HUES48 (cell line): ENCODE measurements at regions not wholly inside any gene's neighbourhood (a gene's known extent, or its start where the extent isn't known, plus 50 kb on each side); places are given as distances from the start of the nearest gene placed in this dataset.
A peak's percentile ranks its signal among the peaks of the same experiment; 100 is the strongest.
"Not testable (repeated sequence)": the region's sequence is repeated elsewhere in the genome, so short reads cannot be mapped to it uniquely, and the experiment has no call there.

Experiments used
- H3K27ac ChIP-seq: one replicate; pipeline ENCODE4 v1.7.0; 2013; ENCODE audit warnings: low read depth, low read length, inconsistent platforms
- H3K27me3 ChIP-seq: 2 replicates; pipeline ENCODE4 v1.6.1; 2013; ENCODE audit warnings: mild to moderate bottlenecking, low read length; ENCODE audit not compliant: control insufficient read depth, insufficient read depth
- H3K36me3 ChIP-seq: 2 replicates; pipeline ENCODE4 v1.6.1; 2013; ENCODE audit warnings: low read length; ENCODE audit not compliant: control insufficient read depth, insufficient read depth
- H3K4me1 ChIP-seq: 2 replicates; pipeline ENCODE4 v1.6.1; 2013; ENCODE audit warnings: mild to moderate bottlenecking, low read length; ENCODE audit not compliant: control insufficient read depth, insufficient read depth
- H3K4me3 ChIP-seq: 2 replicates; pipeline ENCODE4 v1.5.1; 2013; ENCODE audit warnings: mild to moderate bottlenecking, low read depth, low read length
- H3K9ac ChIP-seq: 2 replicates; pipeline ENCODE4 v1.6.1; 2013; ENCODE audit warnings: mild to moderate bottlenecking, low read depth, low read length, moderate library complexity
- H3K9me3 ChIP-seq: 2 replicates; pipeline ENCODE4 v1.6.1; 2013; ENCODE audit warnings: low read length; ENCODE audit not compliant: control insufficient read depth, insufficient read depth

- Histone ChIP-seq H3K4me1 (no peaks in the 10 kb centered on the region), H3K27me3 (no peaks in the 10 kb centered on the region), H3K9me3 (peaks cover 72% of the 10 kb centered on the region), H3K36me3 (no peaks in the 10 kb centered on the region), H3K4me3 (no peak overlapping the region), H3K27ac (no peak overlapping the region), H3K9ac (no peak overlapping the region)
These were observed 145.2 kb upstream of the FOXD4L5 start for GRCh38 chr9:65430221-65430620.

DNA sequence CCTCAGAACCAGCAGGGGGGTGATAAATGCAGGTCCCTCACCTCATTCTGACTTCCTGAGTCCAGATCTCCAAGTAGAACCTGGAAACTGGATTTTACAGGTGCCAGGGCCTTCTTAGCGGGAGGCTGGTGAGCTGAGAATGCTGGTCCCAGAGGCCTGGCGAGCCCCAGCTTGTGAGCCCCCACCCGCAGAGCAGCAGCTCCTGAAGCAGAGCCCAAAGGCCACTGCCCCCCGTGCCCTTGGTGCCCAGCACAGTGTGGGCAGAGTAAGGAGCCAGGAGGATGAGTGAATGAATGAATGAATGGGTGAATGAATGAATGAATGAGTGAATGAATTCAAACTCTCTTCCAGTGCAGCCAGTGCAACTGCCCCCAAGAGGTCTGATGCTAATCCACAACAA lies 142.4 kb upstream of the FOXD4L5 start:
- not testable (repeated sequence) for H3K36me3 ChIP-seq, H3K4me3 ChIP-seq, H3K27ac ChIP-seq, H3K27me3 ChIP-seq, H3K4me1 ChIP-seq, H3K9ac ChIP-seq
- H3K9me3 ChIP-seq, result peaks cover 68% of the 10 kb centered on the region

DNA sequence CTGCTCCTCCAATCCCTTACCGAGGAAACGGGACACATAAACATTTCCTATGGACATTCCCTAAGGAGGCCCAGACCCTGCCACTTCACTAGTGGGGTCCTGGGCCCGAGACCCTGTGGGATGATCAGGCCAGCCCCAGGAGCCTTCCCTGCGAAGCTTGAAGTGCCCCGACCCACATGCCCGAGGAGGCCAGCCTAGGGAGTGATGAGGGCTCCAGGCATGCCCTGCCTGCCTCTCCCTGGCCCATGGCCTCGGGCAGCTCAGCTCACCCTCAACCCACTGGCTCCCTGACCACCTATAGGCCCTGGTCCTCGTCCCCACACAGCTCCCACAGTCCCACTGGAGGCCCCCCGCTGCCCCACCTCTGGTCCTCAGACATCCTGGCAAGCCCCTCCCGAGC lies 141.8 kb upstream of the FOXD4L5 start:
- not testable (repeated sequence) for H3K36me3 ChIP-seq, H3K9ac ChIP-seq, H3K4me1 ChIP-seq, H3K27me3 ChIP-seq, H3K4me3 ChIP-seq, H3K27ac ChIP-seq
- peaks cover 67% of the 10 kb centered on the region for H3K9me3 ChIP-seq

DNA sequence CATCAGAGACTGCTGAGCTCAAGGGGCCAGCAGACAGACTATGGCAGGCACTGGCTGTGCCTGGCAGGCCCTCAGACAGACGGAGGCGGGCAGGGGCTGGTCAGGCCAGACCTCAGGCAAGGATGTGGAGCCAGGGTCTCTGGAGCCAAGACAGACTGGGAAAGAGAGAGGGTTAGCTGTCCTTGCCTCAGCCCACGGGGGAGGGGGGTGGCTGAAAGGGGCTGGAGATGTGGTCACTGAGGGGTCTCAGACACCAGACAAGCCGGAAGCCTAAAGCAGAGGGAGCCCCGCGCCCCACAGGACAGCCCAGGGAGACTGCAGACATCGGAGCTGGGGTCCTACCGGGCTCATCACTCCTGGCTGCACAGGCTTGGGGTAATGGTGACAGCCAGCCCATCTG lies 141.2 kb upstream of the FOXD4L5 start:
- Histone ChIP-seq H3K4me3 (0 out of 2 replicates have a peak overlapping the region, but pooled peaks have one; percentile 17), H3K9me3 (peaks cover 67% of the 10 kb centered on the region), H3K36me3 (no peaks in the 10 kb centered on the region), H3K4me1 (no peaks in the 10 kb centered on the region), H3K27me3 (no peaks in the 10 kb centered on the region), H3K9ac (no peak overlapping the region), H3K27ac (no peak overlapping the region)

DNA sequence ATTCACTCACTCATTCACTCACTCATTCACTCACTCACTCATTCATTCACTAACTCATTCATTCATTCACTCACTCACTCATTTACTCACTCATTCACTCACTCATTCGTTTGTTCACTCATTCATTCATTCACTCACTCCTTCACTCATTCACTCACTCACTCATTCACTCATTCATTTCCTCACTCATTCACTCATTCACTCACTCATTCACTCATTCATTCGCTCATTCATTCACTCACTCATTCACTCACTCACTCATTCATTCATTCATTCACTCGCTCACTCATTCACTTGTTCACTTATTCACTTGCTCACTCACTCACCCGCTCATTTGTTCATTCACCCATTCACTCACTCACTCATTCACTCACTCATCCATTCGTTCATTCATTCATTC lies 140.2 kb upstream of the FOXD4L5 start:
- peaks cover 68% of the 10 kb centered on the region for H3K9me3 ChIP-seq
- not testable (repeated sequence) for H3K36me3 ChIP-seq, H3K4me1 ChIP-seq, H3K27me3 ChIP-seq, H3K27ac ChIP-seq, H3K9ac ChIP-seq, H3K4me3 ChIP-seq

- H3K9me3 ChIP-seq, result peaks cover 66% of the 10 kb centered on the region
- H3K9ac ChIP-seq, H3K27ac ChIP-seq, H3K4me1 ChIP-seq, H3K36me3 ChIP-seq, H3K27me3 ChIP-seq, H3K4me3 ChIP-seq: not testable (repeated sequence)
These were observed 139.5 kb upstream of the FOXD4L5 start for GRCh38 chr9:65424437-65424984.

DNA sequence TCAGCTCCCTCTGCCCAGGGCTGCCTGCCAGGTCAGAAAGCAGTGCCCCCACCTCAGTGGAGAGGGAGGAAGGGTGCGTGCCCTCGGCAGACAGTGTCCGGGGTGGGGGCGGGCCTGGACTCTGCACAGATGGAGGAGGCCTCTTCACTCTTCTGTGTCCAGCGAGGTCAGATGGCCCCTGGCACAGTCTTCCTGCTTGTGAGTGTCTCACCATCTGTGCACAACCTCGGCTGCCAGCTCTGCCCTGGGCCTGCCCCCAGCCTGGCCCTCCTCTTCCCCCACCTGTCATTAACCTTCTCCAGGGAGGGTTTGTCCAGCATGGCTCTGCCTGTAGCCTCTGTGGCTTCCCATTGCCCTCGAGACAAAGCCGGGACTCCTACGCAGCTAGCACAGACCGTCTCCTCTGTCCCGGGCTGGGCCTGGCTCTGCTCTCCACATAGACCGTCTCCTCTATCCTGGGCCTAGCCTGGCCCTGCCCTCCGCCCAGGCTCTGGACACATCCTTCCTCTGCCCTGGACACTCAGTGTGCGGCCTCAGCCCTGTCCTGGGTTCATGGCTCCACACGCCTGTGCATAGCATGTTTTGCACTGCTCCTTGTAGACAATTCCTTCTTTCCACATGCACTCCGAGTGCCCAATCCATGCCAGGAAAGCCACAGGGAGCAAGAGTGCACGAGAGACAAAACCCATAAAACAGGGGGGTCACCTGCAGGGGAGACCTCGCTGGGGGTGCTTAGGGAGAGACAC lies 138.9 kb upstream of the FOXD4L5 start:
- H3K9ac ChIP-seq, H3K36me3 ChIP-seq, H3K4me3 ChIP-seq, H3K4me1 ChIP-seq, H3K27ac ChIP-seq, H3K27me3 ChIP-seq: not testable (repeated sequence)
- peaks cover 63% of the 10 kb centered on the region for H3K9me3 ChIP-seq

- not testable (repeated sequence) for H3K9ac ChIP-seq, H3K4me3 ChIP-seq, H3K27me3 ChIP-seq, H3K27ac ChIP-seq, H3K36me3 ChIP-seq, H3K4me1 ChIP-seq
- peaks cover 63% of the 10 kb centered on the region for H3K9me3 ChIP-seq
These were observed 138.1 kb upstream of the FOXD4L5 start for GRCh38 chr9:65422966-65423690.

- not testable (repeated sequence) for H3K27me3 ChIP-seq, H3K4me1 ChIP-seq, H3K27ac ChIP-seq, H3K36me3 ChIP-seq, H3K4me3 ChIP-seq, H3K9ac ChIP-seq
- H3K9me3 ChIP-seq, result peaks cover 60% of the 10 kb centered on the region
These were observed 136.5 kb upstream of the FOXD4L5 start for GRCh38 chr9:65421486-65421885.

DNA sequence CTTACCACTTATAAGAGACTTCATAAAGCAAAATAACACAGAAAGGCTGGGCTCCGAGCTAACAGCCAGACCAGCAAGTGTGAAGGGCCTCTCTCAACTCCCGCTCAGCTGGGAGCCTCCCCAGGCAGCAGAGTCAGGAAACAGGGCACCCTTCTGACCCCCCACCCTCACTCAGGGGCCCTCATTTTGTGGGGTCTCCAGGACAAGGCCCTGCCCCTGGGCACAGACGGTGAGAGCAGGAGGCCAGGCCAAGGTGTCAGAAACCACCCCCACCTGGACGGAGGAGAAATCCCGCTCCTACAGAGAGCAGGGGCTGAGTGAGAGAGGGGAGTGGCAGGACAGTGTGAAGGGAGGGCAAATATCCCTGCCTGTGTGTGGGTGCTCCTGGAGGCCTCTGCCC lies 135.8 kb upstream of the FOXD4L5 start:
- Histone ChIP-seq H3K4me1 (no peaks in the 10 kb centered on the region), H3K9me3 (peaks cover 55% of the 10 kb centered on the region), H3K9ac (no peak overlapping the region), H3K27ac (no peak overlapping the region), H3K36me3 (no peaks in the 10 kb centered on the region), H3K4me3 (no peak overlapping the region), H3K27me3 (no peaks in the 10 kb centered on the region)

GRCh38 chr9:65418966-65419365 lies 134.0 kb upstream of the FOXD4L5 start:
- H3K27me3 ChIP-seq, H3K4me1 ChIP-seq, H3K9ac ChIP-seq, H3K27ac ChIP-seq, H3K4me3 ChIP-seq, H3K36me3 ChIP-seq: not testable (repeated sequence)
- peaks cover 50% of the 10 kb centered on the region for H3K9me3 ChIP-seq
